GM12873 (cell line): ENCODE measurements at regions not wholly inside any gene's neighbourhood (a gene's known extent, or its start where the extent isn't known, plus 50 kb on each side); places are given as distances from the start of the nearest gene placed in this dataset.

ENCODE experiments used
- TF ChIP-seq, protein P1 (sequence below): IDR thresholded peaks from 2 replicates; pipeline ENCODE4 v1.5.1; 2012; ENCODE audit warnings: low read depth, mild to moderate bottlenecking, moderate library complexity, low read length, control low read depth; ENCODE audit not compliant: insufficient read depth; ENCODE audit errors: missing control alignments

DNA sequence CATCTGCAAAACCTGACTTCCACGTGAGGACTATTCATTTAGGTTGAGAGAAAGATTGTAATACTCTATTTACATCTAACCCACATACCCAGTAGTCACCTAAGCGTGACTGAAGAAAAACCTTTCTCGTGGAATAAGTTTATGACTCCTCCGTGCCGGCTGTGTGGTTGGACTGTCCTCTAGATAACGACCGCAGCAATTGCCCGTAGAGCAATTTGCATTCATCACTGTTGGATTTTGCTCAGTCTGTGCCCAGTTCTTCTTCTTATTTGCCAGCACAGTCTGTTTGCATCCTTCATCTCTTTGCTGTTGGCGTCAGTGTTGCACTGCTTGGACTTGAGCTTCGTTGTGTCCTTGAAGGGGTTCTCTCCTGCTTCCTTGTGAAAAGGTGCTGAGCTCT is 131.3 kb downstream of the CYB561 start:
- TF ChIP-seq, protein P1, sequence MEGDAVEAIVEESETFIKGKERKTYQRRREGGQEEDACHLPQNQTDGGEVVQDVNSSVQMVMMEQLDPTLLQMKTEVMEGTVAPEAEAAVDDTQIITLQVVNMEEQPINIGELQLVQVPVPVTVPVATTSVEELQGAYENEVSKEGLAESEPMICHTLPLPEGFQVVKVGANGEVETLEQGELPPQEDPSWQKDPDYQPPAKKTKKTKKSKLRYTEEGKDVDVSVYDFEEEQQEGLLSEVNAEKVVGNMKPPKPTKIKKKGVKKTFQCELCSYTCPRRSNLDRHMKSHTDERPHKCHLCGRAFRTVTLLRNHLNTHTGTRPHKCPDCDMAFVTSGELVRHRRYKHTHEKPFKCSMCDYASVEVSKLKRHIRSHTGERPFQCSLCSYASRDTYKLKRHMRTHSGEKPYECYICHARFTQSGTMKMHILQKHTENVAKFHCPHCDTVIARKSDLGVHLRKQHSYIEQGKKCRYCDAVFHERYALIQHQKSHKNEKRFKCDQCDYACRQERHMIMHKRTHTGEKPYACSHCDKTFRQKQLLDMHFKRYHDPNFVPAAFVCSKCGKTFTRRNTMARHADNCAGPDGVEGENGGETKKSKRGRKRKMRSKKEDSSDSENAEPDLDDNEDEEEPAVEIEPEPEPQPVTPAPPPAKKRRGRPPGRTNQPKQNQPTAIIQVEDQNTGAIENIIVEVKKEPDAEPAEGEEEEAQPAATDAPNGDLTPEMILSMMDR = no peak

DNA sequence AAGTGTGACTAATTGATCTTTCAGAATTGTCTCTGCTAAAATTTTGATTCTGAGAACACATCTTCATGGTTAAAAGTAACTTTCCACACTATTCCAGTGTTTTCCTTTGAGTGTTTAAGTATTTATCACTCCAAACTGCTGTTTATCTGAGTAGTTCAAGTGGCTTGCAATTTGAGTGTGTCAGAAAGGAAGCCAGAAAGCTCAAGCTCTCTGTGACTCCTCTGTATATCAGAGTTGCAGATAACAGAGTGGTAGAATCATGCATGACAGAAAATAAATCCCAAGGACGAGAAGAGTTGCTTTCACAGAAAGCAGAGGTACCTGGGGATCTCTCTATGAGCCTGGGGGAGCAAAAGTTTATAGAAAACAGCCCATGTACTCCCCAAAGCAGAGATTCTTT is 130.0 kb downstream of the CYB561 start:
- TF ChIP-seq, protein P1 = no peak

DNA sequence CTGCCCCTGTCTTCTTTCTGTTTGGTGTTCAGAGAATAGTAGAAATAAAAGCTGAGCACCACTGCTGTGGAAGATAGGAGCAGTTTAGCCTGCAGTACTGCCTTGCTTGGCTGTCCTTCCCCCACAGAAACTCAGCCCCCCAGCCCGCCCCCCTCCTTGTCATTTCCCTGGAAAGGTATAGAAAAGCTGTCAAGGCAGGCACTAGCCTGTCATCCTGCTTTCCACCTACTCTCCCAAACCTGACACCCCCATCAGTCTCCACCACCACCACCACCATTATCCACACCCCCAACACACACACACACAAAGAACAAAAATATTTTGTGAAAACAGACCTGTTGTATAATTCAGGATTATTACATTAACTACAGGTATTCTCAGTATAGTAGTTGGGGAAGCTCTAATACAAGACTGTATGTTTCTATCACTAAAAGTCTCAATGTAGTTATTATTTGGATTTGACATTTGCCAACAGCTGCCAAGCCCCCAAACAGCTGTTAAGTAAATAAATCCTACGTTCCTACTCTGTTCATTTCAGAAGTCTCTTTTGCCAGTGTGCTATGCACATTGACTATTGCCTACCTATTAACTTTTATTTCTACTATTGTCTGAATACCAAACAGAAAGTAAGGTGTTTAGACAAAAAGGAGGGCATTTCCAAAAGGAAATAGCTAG is 128.8 kb downstream of the CYB561 start:
- TF ChIP-seq, protein P1 = no peak

DNA sequence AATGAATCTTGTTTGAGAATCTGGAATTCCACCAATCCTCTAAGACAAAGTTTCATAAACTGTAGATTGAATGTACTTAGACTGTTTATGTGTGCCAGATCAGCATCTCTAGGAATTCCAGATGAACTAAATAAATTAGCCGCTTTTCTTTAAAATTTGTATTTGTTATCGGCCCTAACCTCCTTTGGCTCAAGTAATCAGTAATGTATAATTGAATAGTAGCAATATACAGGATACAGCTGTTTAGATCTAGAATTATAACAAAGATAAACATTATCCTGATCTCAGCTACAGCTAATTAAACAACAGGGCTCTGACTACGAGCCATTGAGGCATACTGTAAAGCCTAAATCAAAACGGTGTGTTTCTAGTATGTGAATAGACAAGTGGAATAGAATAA is 120.3 kb downstream of the CYB561 start:
- TF ChIP-seq, protein P1 = no peak

DNA sequence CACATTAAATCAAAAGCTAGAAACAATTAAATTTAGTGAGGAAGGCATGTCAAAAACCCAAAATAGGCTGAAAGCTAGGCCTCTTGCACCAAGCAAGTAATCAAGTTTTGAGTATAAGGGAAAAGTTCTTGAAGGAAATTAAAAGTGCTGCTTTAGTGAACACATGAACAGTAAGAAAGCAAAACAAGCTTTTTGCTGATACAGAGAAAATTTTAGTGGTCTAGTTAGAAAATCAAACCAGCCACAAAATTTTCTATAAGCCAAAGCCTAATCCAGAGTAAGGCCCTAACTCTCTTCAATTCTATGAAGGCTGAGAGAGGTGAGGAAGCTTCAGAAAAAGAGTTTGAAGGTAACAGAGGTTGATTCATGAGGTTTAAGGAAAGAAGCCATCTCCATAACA is 116.2 kb downstream of the CYB561 start:
- TF ChIP-seq, protein P1 = no peak

DNA sequence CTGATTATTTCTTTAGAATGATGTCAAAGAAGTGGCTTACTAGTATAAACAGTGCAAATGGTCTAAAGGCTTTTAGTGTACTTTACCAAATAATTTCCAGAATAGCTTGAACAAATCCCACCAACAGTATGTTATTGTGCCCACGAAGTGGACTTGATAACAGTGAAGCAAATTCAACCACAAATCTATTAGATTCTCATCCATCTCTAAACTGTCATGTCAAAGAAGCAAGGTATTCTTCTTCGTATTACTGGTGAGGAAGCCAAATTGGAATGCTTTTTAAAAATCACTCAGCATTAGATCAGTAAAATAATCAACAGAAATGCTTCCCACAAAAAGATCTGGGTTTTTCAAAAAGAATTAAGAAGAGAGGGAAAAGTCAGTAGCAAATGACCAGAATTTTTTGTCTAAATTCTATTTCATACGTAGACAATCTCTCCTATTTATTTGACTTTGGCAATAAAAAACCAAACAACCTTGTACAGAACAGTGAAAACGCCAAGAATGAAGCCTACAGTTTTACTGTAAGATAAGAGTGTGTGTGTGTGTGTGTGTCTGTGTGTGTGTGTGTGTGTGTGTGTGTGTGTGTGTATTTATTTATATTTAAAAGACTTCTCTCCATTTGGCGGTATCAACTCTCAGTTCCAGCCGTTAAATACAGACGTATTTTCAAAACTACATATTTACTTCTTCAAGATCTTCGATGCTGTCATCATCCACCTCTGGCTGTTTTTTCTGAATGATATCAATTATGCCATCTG is 114.6 kb downstream of the CYB561 start:
- TF ChIP-seq, protein P1 = no peak

DNA sequence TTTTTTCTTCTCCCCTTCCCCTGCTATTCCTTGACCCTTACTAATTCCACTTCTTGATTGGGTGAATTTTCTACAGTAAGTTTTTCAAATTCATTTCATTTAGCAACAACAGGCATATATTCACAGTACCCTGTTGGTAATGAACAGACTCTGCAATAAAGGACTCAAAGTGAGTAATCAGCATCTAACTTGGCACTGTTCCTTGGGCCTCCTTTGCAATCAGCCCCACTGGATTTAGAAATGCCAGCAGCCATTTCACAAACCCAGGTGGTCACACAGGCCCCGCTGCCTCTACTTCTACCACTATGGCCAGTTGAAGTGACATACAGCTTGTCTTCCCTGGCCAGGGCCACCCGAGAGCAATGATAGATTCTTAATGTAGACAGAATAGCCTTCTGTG is 113.8 kb downstream of the CYB561 start:
- TF ChIP-seq, protein P1 = no peak
